ENCODE measurements at regions not wholly inside any gene's neighbourhood (a gene's known extent, or its start where the extent isn't known, plus 50 kb on each side); places are given as distances from the start of the nearest gene placed in this dataset.

DNA sequence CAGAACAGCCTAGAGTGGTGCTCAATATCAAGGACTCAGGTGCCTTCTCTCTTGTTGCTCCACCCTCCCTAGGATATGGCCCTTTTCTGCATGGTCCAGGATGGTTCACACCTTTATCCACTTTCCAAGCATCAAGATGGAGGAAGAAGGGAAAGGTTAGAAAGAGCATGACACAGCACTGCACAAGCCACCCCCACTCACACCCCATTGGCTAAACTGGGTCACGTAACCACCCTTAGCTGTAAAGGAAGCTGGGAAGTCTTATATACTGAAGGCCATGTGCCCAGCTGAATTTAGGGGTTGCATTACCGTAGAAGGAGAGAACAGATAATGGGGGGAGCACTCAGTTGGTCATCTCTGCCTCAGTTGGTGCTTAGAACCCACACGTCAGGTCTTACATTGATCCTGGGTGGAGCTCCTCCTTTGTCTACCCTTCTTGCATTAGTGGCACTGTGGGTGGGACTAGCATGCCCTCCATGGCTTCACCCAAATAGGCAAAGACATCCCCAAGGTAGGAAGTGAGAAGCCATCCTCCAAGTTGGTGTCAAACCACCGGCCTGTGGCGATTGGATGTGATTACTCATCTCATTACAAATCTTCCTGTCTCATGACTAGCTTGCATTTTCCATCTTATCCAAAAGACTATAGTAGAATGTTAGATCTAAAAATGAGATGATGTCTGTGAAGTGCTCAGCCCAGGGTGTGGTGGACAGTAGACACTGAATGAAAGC is 248.5 kb downstream of the HAUS1 start:
- H2AFZ ChIP-seq = no peak overlapping the region
- TF ChIP-seq EZH2phosphoT487 (IDR thresholded peaks at IDR 0.05; ENCODE audit: low read depth, severe bottlenecking, unreplicated experiment) (no peak), EZH2 (IDR thresholded peaks at IDR 0.05; ENCODE audit: borderline replicate concordance) (no peak)
- TF ChIP-seq, protein P1, sequence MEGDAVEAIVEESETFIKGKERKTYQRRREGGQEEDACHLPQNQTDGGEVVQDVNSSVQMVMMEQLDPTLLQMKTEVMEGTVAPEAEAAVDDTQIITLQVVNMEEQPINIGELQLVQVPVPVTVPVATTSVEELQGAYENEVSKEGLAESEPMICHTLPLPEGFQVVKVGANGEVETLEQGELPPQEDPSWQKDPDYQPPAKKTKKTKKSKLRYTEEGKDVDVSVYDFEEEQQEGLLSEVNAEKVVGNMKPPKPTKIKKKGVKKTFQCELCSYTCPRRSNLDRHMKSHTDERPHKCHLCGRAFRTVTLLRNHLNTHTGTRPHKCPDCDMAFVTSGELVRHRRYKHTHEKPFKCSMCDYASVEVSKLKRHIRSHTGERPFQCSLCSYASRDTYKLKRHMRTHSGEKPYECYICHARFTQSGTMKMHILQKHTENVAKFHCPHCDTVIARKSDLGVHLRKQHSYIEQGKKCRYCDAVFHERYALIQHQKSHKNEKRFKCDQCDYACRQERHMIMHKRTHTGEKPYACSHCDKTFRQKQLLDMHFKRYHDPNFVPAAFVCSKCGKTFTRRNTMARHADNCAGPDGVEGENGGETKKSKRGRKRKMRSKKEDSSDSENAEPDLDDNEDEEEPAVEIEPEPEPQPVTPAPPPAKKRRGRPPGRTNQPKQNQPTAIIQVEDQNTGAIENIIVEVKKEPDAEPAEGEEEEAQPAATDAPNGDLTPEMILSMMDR (IDR thresholded peaks at IDR 0.05; ENCODE audit: poor library complexity) = no peak
- no peaks in the 10 kb centered on the region for H3K36me3 ChIP-seq (replicated peaks; ENCODE audit: insufficient read depth, low read depth)
- H3K4me1 ChIP-seq (ENCODE audit: insufficient read depth) = no peaks in the 10 kb centered on the region
- H3K79me2 ChIP-seq = no peaks in the 10 kb centered on the region
- no peak overlapping the region for H3K4me2 ChIP-seq
- no peak for DNase-seq (ENCODE audit: low spot score)
- WGBS (ENCODE audit: low lambda C conversion rate, missing lambda C conversion rate) = 98% methylated on average over 5 of the region's 5 CpGs
- H3K9me2 ChIP-seq (replicated peaks; ENCODE audit: insufficient read depth) = no peaks in the 10 kb centered on the region
- no peak overlapping the region for H3K27ac ChIP-seq
- no peak overlapping the region for H3K4me3 ChIP-seq
- H3K9me3 ChIP-seq (ENCODE audit: low read depth) = no peaks in the 10 kb centered on the region
- no peaks in the 10 kb centered on the region for H4K20me1 ChIP-seq (ENCODE audit: insufficient read depth, poor library complexity, severe bottlenecking)
- no peaks in the 10 kb centered on the region for H3K27me3 ChIP-seq

DNA sequence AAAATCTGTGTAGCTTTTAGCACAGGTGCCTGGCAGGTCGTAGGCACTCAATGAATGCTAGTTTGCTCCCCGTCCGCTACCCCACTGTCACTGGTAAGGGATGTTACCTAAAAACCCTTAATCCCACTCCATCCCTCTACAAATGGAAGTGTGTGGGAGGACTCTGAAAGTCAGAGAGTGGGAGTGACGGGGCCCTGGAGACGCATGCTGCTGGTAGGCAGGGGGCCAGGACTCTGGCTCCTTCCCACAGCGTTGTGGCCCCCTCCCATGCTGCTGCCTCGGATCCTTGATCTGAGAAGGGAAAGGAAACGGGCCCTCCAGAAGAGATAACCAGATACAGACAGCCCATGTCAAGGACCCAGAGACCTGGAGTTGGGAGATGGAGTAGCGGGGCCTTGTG is 249.3 kb downstream of the HAUS1 start:
- Histone ChIP-seq H3K4me1 (ENCODE audit: insufficient read depth) (no peaks in the 10 kb centered on the region), H3K36me3 (replicated peaks; ENCODE audit: insufficient read depth, low read depth) (no peaks in the 10 kb centered on the region), H4K20me1 (ENCODE audit: insufficient read depth, poor library complexity, severe bottlenecking) (no peaks in the 10 kb centered on the region), H3K9me3 (ENCODE audit: low read depth) (no peaks in the 10 kb centered on the region), H3K27ac (no peak overlapping the region), H3K9me2 (replicated peaks; ENCODE audit: insufficient read depth) (no peaks in the 10 kb centered on the region), H3K79me2 (no peaks in the 10 kb centered on the region), H3K4me2 (no peak overlapping the region), H3K4me3 (no peak overlapping the region), H3K27me3 (no peaks in the 10 kb centered on the region), H2AFZ (no peak overlapping the region)
- TF ChIP-seq EZH2phosphoT487 (IDR thresholded peaks at IDR 0.05; ENCODE audit: low read depth, severe bottlenecking, unreplicated experiment) (no peak), EZH2 (IDR thresholded peaks at IDR 0.05; ENCODE audit: borderline replicate concordance) (no peak)
- TF ChIP-seq, protein P1 (IDR thresholded peaks at IDR 0.05; ENCODE audit: poor library complexity) = no peak
- DNase-seq (ENCODE audit: low spot score) = no peak
- WGBS (ENCODE audit: low lambda C conversion rate, missing lambda C conversion rate) = 84% methylated on average over 9 of the region's 9 CpGs

GRCh38 chr18:46356278-46357033 is 252.3 kb downstream of the HAUS1 start:
- H3K79me2 ChIP-seq = no peaks in the 10 kb centered on the region
- H3K27ac ChIP-seq = no peak overlapping the region
- TF ChIP-seq EZH2phosphoT487 (IDR thresholded peaks at IDR 0.05; ENCODE audit: low read depth, severe bottlenecking, unreplicated experiment) = no peak
- TF ChIP-seq, protein P1 (IDR thresholded peaks at IDR 0.05; ENCODE audit: poor library complexity) = no peak
- no peak for TF ChIP-seq EZH2 (IDR thresholded peaks at IDR 0.05; ENCODE audit: borderline replicate concordance)
- WGBS (ENCODE audit: low lambda C conversion rate, missing lambda C conversion rate) = 72% methylated on average over 9 of the region's 9 CpGs
- no peaks in the 10 kb centered on the region for H3K36me3 ChIP-seq (replicated peaks; ENCODE audit: insufficient read depth, low read depth)
- no peak for DNase-seq (ENCODE audit: low spot score)
- H3K9me2 ChIP-seq (replicated peaks; ENCODE audit: insufficient read depth) = no peaks in the 10 kb centered on the region
- H3K27me3 ChIP-seq = no peaks in the 10 kb centered on the region
- no peak overlapping the region for H3K4me2 ChIP-seq
- no peak overlapping the region for H2AFZ ChIP-seq
- H4K20me1 ChIP-seq (ENCODE audit: insufficient read depth, poor library complexity, severe bottlenecking) = no peaks in the 10 kb centered on the region
- no peaks in the 10 kb centered on the region for H3K9me3 ChIP-seq (ENCODE audit: low read depth)
- H3K4me1 ChIP-seq (ENCODE audit: insufficient read depth) = no peaks in the 10 kb centered on the region
- H3K4me3 ChIP-seq = no peak overlapping the region

Data from hepatocyte (in vitro differentiated cells).